Uterus (tissue), 3 donors: ENCODE measurements at regions not wholly inside any gene's neighbourhood (a gene's known extent, or its start where the extent isn't known, plus 50 kb on each side); places are given as distances from the start of the nearest gene placed in this dataset.

ENCODE experiments used
- DNase-seq, 2 donors: peaks; one replicate each; pipeline ENCODE4 v3.0.0-alpha.2; 2019 to 2020
- H3K27ac ChIP-seq, 2 donors: fragments of 200-600 bp; sonication (generic); 1 replicate in 1 of 2; 2 replicates in 1 of 2; pipeline ENCODE4 v1.5.1; 2016 to 2018
- H3K27me3 ChIP-seq, 2 donors: fragments of 200-600 bp; sonication (generic); one replicate each; pipeline ENCODE4 v1.5.1; 2018 to 2019; ENCODE audit warnings: control low read depth in 1 of 2
- H3K36me3 ChIP-seq, 2 donors: fragments of 200-600 bp; sonication (generic); one replicate each; pipeline ENCODE4 v1.5.1; 2019; ENCODE audit warnings: control low read depth in 1 of 2
- H3K4me1 ChIP-seq, 2 donors: fragments of 200-600 bp; sonication (generic); one replicate each; pipeline ENCODE4 v1.5.1; 2018 to 2019; ENCODE audit warnings: control low read depth in 1 of 2
- H3K4me3 ChIP-seq, 2 donors: fragments of 200-600 bp; sonication (generic); 1 replicate in 1 of 2; 2 replicates in 1 of 2; pipeline ENCODE4 v1.5.1; 2018 to 2019; ENCODE audit warnings: mild to moderate bottlenecking in 1 of 2
- H3K9me3 ChIP-seq, 2 donors: fragments of 200-600 bp; sonication (generic); one replicate each; pipeline ENCODE4 v1.5.1; 2019; ENCODE audit warnings: control low read depth in 1 of 2
- CTCF ChIP-seq, 4 experiments: fragments of 200-600 bp in 2 of 4; fragments of 450-650 bp in 2 of 4; sonication (generic) in 2 of 4; IDR thresholded peaks; one replicate each; pipeline ENCODE4 v1.5.1; 2016 to 2019; ENCODE audit warnings: antibody characterized with exemption in 4 of 4, mild to moderate bottlenecking in 2 of 4, moderate library complexity in 1 of 4
- POLR2A ChIP-seq, 2 donors: fragments of 450-650 bp; IDR thresholded peaks; one replicate each; pipeline ENCODE4 v1.6.1; 2016; ENCODE audit warnings: antibody characterized with exemption in 2 of 2, mild to moderate bottlenecking in 1 of 2, moderate library complexity in 1 of 2
- intact Hi-C: fragments of 100-400 bp; cut with DNase I; formaldehyde crosslinking; loops from one replicate; pipeline ENCODE4 v1.15.1; 2023; ENCODE audit warnings: low total_unique reads
- donor health status: DM: yes; HTN: yes; CAD: no.

GRCh38 chr5:111937094-111937493 is 180.1 kb upstream of the NREP start:
- no peak overlapping the region for H3K27ac ChIP-seq
- H3K4me1 ChIP-seq, result no peaks in the 10 kb centered on the region
- H3K27me3 ChIP-seq, result no peaks in the 10 kb centered on the region
- no peak for TF ChIP-seq POLR2A (IDR thresholded peaks at IDR 0.05)
- no peak for TF ChIP-seq CTCF (IDR thresholded peaks at IDR 0.05)
- DNase-seq, result no peak
- intact Hi-C loops, result no loop called here
- H3K36me3 ChIP-seq, result no peaks in the 10 kb centered on the region
- no peak overlapping the region for H3K4me3 ChIP-seq
- H3K9me3 ChIP-seq, result no peaks in the 10 kb centered on the region

GRCh38 chr5:111935835-111936234 is 178.8 kb upstream of the NREP start:
- H3K27me3 ChIP-seq, result no peaks in the 10 kb centered on the region
- DNase-seq, result no peak
- intact Hi-C loops, result no loop called here
- H3K27ac ChIP-seq, result no peak overlapping the region
- H3K9me3 ChIP-seq, result no peaks in the 10 kb centered on the region
- no peak overlapping the region for H3K4me3 ChIP-seq
- TF ChIP-seq CTCF (IDR thresholded peaks at IDR 0.05) (no peak), POLR2A (IDR thresholded peaks at IDR 0.05) (no peak)
- H3K36me3 ChIP-seq, result no peaks in the 10 kb centered on the region
- no peaks in the 10 kb centered on the region for H3K4me1 ChIP-seq

DNA sequence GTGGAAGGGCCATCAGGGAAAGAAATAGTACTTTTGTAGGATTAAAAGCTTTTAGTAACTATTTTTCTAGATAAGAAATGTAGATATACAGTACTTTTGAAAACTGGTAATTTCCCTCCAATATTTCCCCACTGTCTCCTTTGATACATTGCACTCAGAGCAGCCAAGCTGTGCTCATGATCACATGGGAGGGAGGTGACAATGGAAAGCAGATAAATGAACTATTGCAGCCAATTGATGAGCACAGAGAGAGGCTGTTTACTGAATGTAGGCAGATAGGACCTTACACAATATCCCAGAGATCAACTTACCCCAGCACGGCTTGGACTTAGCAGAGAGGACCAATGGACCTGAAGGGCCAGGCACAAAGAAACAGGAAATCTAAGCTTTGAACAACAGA is 178.0 kb upstream of the NREP start:
- no peaks in the 10 kb centered on the region for H3K4me1 ChIP-seq
- no peak for DNase-seq
- TF ChIP-seq POLR2A (IDR thresholded peaks at IDR 0.05) (no peak), CTCF (IDR thresholded peaks at IDR 0.05) (no peak)
- H3K27ac ChIP-seq, result no peak overlapping the region
- H3K9me3 ChIP-seq, result no peaks in the 10 kb centered on the region
- no peaks in the 10 kb centered on the region for H3K27me3 ChIP-seq
- intact Hi-C loops, result no loop called here
- H3K4me3 ChIP-seq, result no peak overlapping the region
- H3K36me3 ChIP-seq, result no peaks in the 10 kb centered on the region

GRCh38 chr5:111934511-111934910 is 177.5 kb upstream of the NREP start:
- Histone ChIP-seq H3K4me1 (no peaks in the 10 kb centered on the region), H3K36me3 (no peaks in the 10 kb centered on the region), H3K9me3 (no peaks in the 10 kb centered on the region), H3K27ac (no peak overlapping the region), H3K27me3 (no peaks in the 10 kb centered on the region), H3K4me3 (no peak overlapping the region)
- DNase-seq, result no peak
- TF ChIP-seq POLR2A (IDR thresholded peaks at IDR 0.05) (no peak), CTCF (IDR thresholded peaks at IDR 0.05) (no peak)
- intact Hi-C loops, result no loop called here

GRCh38 chr5:111933086-111933485 is 176.1 kb upstream of the NREP start:
- no peaks in the 10 kb centered on the region for H3K27me3 ChIP-seq
- intact Hi-C loops, result no loop called here
- no peak overlapping the region for H3K27ac ChIP-seq

More at GRCh38 chr5:111933086-111933485, 176.1 kb upstream of the NREP start:
- Histone ChIP-seq H3K9me3 (no peaks in the 10 kb centered on the region), H3K36me3 (no peaks in the 10 kb centered on the region), H3K4me3 (no peak overlapping the region), H3K4me1 (no peaks in the 10 kb centered on the region)
- TF ChIP-seq POLR2A (IDR thresholded peaks at IDR 0.05) (no peak), CTCF (IDR thresholded peaks at IDR 0.05) (no peak)
- DNase-seq, result no peak
